Iris pigment epithelial cell (primary cell): ENCODE measurements at regions not wholly inside any gene's neighbourhood (a gene's known extent, or its start where the extent isn't known, plus 50 kb on each side); places are given as distances from the start of the nearest gene placed in this dataset.
"Not testable (repeated sequence)": the region's sequence is repeated elsewhere in the genome, so short reads cannot be mapped to it uniquely, and the experiment has no call there.

Source experiments
- DNase-seq: peaks from one replicate; pipeline ENCODE4 v3.0.0-alpha.2; 2011; ENCODE audit warnings: low read depth

GRCh38 chr2:205865056-205865455 lies 182.8 kb downstream of the NRP2 start:
- DNase-seq = no peak

- no peak for DNase-seq
Observed at GRCh38 chr2:205864491-205864890, 182.2 kb downstream of the NRP2 start.

GRCh38 chr2:205862761-205863160 lies 180.5 kb downstream of the NRP2 start:
- DNase-seq = not testable (repeated sequence)

GRCh38 chr2:205860885-205861284 lies 178.6 kb downstream of the NRP2 start:
- no peak for DNase-seq

GRCh38 chr2:205860181-205860580 lies 177.9 kb downstream of the NRP2 start:
- no peak for DNase-seq

- no peak for DNase-seq
Observed at GRCh38 chr2:205858881-205859441, 176.7 kb downstream of the NRP2 start.

GRCh38 chr2:205858275-205858674 lies 176.0 kb downstream of the NRP2 start:
- no peak for DNase-seq

GRCh38 chr2:205857520-205858237 lies 175.4 kb downstream of the NRP2 start:
- no peak for DNase-seq

- DNase-seq = no peak
Observed at GRCh38 chr2:205852457-205852856, 170.2 kb downstream of the NRP2 start.

- no peak for DNase-seq
Observed at GRCh38 chr2:205850611-205851010, 168.3 kb downstream of the NRP2 start.

- DNase-seq = no peak
Observed at GRCh38 chr2:205850132-205850531, 167.8 kb downstream of the NRP2 start.

- DNase-seq = no peak
Observed at GRCh38 chr2:205849136-205849535, 166.8 kb downstream of the NRP2 start.

GRCh38 chr2:205848601-205849000 lies 166.3 kb downstream of the NRP2 start:
- DNase-seq = peak; percentile 42
